HG03521 (cell line): ENCODE measurements at regions not wholly inside any gene's neighbourhood (a gene's known extent, or its start where the extent isn't known, plus 50 kb on each side); places are given as distances from the start of the nearest gene placed in this dataset.
"Not testable (repeated sequence)": the region's sequence is repeated elsewhere in the genome, so short reads cannot be mapped to it uniquely, and the experiment has no call there.

Experiments
- ATAC-seq: cut with Tn5 transposase; IDR thresholded peaks from one replicate; pipeline ENCODE4 v1.9.1; 2021; ENCODE audit warnings: mild to moderate bottlenecking, moderate library complexity; ENCODE audit not compliant: unreplicated experiment

- ATAC-seq: no peak
Observed at GRCh38 chr1:185478877-185479276, 161.8 kb upstream of the IVNS1ABP start.

GRCh38 chr1:185477638-185478580 lies 160.9 kb upstream of the IVNS1ABP start:
- ATAC-seq: no peak

GRCh38 chr1:185474440-185475149 lies 157.6 kb upstream of the IVNS1ABP start:
- ATAC-seq: no peak

- no peak for ATAC-seq
Observed at GRCh38 chr1:185473186-185473585, 156.1 kb upstream of the IVNS1ABP start.

- ATAC-seq: no peak
Observed at GRCh38 chr1:185468626-185469025, 151.6 kb upstream of the IVNS1ABP start.

GRCh38 chr1:185467122-185467521 lies 150.1 kb upstream of the IVNS1ABP start:
- no peak for ATAC-seq

- ATAC-seq: no peak
Observed at GRCh38 chr1:185464777-185465176, 147.7 kb upstream of the IVNS1ABP start.

GRCh38 chr1:185463433-185463832 lies 146.4 kb upstream of the IVNS1ABP start:
- ATAC-seq: no peak

DNA sequence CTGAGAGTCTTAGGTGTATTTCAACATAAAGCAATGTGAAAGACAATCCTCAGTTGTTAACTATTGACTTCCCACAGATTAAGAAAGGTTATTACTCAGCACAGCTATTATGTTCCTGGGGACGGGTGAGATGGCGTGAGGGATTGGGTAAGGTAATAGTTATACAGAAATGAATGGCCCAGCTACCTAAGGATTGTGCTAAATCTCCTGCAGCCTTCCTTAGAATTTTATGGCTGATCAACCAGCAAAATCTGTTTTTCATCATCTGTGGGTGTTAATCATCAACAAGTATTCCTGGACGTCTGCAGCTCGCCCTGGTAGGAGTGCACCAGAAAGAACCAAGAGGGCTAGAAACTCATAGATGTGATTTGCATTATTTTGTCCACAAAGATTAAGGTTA lies 146.0 kb upstream of the IVNS1ABP start:
- ATAC-seq: no peak

GRCh38 chr1:185460723-185461122 lies 143.7 kb upstream of the IVNS1ABP start:
- ATAC-seq: not testable (repeated sequence)

DNA sequence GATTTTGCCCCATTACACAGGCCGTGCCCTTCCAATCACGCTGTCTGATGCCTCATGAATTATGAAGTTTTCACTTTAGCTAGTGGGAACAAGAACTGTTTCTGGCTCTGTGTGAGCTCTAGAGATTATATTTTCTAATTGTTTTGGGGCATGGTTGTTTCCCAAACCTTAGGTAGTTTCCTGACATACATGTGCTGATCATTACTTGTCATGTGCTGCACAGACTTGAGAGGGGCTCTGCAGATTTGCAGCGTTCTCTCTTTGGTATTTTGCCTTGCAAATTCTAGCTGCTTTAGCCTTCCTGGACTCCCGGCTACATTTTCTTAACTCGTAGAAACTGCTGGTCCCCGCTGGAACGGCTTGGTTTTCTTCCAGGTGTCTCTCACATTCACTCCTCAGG lies 142.1 kb upstream of the IVNS1ABP start:
- ATAC-seq: no peak

GRCh38 chr1:185458670-185459069 lies 141.6 kb upstream of the IVNS1ABP start:
- ATAC-seq: no peak

DNA sequence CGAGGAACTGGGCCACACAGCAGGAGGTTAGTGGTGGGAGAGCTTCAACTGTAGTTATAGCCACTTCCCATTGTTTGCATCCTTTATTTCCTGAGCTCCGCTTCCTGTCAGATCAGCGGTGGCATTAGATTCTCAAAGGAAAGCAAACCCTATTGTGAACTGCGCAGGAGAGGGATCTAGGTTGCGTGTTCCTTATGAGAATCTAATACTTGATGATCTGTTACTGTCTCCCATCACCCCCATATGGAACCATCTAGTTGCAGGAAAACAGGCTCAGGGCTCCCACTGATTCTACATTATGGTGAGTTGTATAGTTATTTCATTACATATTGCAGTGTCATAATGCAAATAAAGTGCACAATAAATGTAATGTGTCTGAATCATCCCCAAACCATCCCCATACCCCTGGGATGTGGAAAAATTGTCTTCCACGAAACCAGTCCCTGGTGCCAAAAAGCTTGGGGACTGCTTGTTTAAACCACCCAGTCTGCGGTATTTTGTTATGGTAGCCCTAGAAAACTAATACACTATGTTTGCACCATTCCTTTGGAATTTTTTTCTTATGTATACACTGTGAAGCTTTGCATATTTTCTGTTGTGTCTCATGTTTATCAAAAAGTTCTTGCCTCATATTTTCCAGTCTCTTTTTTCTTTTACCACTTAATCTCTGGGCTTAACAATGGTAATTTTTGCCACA lies 136.6 kb upstream of the IVNS1ABP start:
- ATAC-seq: no peak

DNA sequence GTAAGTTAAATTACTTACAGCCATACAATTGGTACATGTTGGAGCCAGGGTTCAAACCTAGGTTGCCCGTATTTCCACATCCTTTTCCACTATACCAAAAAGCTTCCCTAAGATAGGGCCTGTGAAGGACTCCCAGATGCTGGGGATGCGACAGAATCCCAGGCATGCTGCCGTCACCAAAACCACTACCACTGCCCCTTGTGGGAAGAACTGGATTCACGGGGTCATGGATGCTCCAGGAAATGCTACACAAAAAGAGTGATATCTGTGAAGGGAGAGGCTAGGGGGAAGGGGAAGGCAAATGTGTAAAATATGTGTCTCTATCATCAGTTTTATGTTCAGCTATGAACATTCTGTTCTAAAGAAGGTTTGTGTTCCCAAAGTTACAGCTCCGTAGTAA lies 133.9 kb upstream of the IVNS1ABP start:
- ATAC-seq: no peak

DNA sequence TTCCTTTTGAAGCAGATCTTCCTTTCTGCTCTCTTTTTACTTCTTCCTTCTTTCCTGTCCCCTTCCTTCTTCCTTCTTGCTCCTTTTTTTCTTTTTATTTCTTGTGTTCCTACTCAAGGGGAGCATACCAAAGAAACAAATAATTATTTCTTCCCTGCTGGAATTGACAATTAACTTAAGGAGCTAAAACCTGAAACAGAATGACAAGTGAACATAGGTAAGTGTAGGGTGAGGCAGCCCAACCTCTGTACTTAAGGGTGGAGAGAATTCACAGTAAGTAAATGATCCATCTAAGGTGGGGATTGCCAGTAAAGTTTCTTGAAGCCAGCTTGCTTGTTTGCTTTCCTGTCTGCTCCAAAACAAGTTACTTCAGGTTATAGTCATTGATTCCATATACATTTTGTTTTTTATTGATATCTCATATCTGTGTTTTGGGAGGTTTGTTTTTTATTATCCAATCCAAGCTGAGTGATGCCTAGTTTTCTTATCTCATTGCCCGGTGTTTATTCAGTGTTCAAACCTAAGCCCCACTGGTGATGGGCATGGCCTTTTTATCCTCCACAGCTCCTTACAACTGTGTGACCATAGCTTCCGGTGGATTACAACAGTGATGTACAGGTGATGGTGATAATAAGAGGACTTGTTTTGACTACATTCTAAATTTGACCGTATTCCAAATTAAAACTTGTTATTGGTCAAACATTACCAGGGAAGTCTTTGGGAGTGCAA lies 133.2 kb upstream of the IVNS1ABP start:
- ATAC-seq: no peak

DNA sequence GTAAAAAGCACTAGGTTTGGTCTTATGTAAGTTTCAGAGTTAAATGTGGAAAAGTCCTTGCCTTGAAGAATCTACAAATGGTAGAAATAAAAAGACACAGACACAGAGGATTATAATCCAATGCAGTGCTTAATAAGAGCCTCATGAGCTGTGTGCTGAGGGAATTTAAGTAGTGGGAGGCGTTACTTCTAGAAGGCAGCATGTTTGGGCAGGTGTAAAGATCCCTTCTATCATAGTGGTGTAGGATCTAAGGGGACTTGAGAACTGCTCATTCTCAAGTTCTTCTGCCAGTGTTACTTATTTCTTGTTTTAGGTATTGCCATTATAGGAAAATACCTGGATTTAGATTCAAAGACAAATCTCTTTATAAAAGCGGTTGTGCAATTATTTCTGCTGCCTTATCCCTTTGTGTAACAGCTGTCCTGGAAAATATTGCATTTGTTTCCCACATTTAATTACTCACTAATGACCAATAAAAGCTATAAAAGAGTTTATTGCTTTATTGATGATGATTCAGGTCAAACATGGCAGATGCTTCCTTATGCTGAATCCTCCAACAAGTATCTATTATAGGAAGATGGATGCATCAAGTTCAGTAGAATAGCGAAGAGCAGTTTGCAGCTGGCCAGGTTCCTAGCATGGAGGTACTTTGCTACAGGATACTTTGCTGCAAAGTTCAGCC lies 132.5 kb upstream of the IVNS1ABP start:
- ATAC-seq: no peak

GRCh38 chr1:185448591-185449186 lies 131.6 kb upstream of the IVNS1ABP start:
- ATAC-seq: no peak

DNA sequence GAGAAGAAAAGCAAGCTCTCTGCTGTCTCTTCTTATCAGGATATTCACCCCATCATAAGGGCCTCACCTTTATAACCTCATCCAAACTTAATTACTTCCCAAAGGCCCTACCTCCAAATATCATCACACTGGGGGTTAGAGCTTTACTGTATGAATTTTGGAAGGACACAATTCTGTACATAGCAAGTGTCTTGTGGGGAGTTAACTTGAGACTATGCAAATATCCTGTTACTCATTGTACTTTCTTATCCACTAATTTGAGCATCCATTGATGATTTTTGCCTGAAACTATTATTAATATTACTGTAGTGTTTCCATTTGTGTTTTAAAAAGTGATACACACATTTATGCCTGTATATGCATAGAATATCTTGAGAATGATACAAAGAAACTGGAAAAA lies 129.1 kb upstream of the IVNS1ABP start:
- ATAC-seq: no peak

DNA sequence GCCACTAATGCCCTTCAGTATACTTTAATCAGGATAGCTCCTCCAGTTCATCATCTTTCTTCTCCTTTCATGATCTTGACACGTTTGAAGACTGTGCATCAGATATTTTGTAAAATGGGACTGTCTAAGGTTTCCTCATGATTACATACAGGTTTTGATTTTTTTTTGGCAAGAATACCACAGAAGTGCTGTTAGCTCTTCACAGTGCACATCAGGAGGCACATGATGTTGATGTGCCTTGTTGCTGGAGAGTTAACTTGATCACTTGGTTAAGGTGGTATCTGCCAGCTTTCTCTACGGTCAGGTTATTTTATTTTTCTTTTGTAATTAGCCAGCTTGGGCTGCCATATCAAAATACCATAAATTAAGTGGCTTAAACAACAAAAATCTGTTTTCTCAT lies 128.6 kb upstream of the IVNS1ABP start:
- no peak for ATAC-seq

GRCh38 chr1:185444676-185445075 lies 127.6 kb upstream of the IVNS1ABP start:
- ATAC-seq: no peak
